ENCODE measurements at regions not wholly inside any gene's neighbourhood (a gene's known extent, or its start where the extent isn't known, plus 50 kb on each side); places are given as distances from the start of the nearest gene placed in this dataset.

GRCh38 chr6:14999106-14999505 lies 246.8 kb upstream of the JARID2 start:
- intact Hi-C loops (cut with DNase I; ENCODE audit: low total_unique reads), result no loop called here
- Histone ChIP-seq H3K27me3 (no peaks in the 10 kb centered on the region), H3K36me3 (ENCODE audit: low read depth, missing control alignments) (no peaks in the 10 kb centered on the region), H3K9me3 (no peaks in the 10 kb centered on the region), H3K4me3 (no peak overlapping the region), H3K27ac (no peak overlapping the region), H3K4me1 (no peaks in the 10 kb centered on the region)
- DNase-seq, result no peak
- WGBS, 2 donors, result 76 to 90% methylated on average over 5 of the region's 5 CpGs
- TF ChIP-seq POLR2A (IDR thresholded peaks at IDR 0.05), result no peak
- TF ChIP-seq, protein P1, sequence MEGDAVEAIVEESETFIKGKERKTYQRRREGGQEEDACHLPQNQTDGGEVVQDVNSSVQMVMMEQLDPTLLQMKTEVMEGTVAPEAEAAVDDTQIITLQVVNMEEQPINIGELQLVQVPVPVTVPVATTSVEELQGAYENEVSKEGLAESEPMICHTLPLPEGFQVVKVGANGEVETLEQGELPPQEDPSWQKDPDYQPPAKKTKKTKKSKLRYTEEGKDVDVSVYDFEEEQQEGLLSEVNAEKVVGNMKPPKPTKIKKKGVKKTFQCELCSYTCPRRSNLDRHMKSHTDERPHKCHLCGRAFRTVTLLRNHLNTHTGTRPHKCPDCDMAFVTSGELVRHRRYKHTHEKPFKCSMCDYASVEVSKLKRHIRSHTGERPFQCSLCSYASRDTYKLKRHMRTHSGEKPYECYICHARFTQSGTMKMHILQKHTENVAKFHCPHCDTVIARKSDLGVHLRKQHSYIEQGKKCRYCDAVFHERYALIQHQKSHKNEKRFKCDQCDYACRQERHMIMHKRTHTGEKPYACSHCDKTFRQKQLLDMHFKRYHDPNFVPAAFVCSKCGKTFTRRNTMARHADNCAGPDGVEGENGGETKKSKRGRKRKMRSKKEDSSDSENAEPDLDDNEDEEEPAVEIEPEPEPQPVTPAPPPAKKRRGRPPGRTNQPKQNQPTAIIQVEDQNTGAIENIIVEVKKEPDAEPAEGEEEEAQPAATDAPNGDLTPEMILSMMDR (IDR thresholded peaks at IDR 0.05), result no peak

DNA sequence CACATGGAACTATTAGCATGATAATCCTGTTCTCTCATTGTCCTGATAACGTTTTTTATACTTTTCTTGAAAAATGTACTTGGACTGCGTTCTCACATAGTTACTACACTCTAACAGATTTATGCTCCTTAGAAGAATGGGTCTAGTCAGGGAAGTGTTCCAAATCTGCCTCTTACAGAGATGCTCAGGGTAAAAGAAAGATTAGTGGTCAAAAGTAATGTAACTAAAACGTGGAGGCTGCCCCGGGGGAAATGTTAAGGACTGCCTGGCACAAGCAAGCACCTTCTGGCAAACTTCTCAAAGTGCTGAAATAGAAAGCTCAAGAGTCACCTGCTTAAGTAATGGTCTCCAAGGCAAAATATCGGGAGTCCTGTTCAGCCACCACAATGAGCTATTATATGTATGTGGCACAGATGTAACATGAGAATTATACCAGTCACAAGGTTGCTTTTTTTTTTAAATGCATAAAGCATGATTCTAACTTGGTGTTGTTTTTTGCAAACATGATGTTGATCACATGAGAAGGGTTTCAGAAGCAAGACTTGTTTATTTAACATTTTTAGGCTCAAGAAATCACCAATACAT lies 244.5 kb upstream of the JARID2 start:
- Histone ChIP-seq H3K4me3 (no peak overlapping the region), H3K36me3 (ENCODE audit: low read depth, missing control alignments) (no peaks in the 10 kb centered on the region), H3K9me3 (no peaks in the 10 kb centered on the region), H3K4me1 (no peaks in the 10 kb centered on the region), H3K27ac (no peak overlapping the region), H3K27me3 (no peaks in the 10 kb centered on the region)
- TF ChIP-seq, protein P1 (IDR thresholded peaks at IDR 0.05), result no peak
- no peak for TF ChIP-seq POLR2A (IDR thresholded peaks at IDR 0.05)
- DNase-seq, result no peak
- WGBS, 2 donors, result 38 to 60% methylated on average over 5 of the region's 5 CpGs
- intact Hi-C loops (cut with DNase I; ENCODE audit: low total_unique reads), result no loop called here

GRCh38 chr6:15008269-15008668 lies 237.6 kb upstream of the JARID2 start:
- Histone ChIP-seq H3K36me3 (ENCODE audit: low read depth, missing control alignments) (no peaks in the 10 kb centered on the region), H3K4me3 (no peak overlapping the region), H3K27ac (no peak overlapping the region), H3K9me3 (no peaks in the 10 kb centered on the region), H3K4me1 (no peaks in the 10 kb centered on the region), H3K27me3 (no peaks in the 10 kb centered on the region)
- TF ChIP-seq, protein P1 (IDR thresholded peaks at IDR 0.05), result no peak
- no peak for TF ChIP-seq POLR2A (IDR thresholded peaks at IDR 0.05)
- intact Hi-C loops (cut with DNase I; ENCODE audit: low total_unique reads), result no loop called here
- no peak for DNase-seq

- TF ChIP-seq, protein P1 (IDR thresholded peaks at IDR 0.05), result no peak
- no peak for TF ChIP-seq POLR2A (IDR thresholded peaks at IDR 0.05)
- Histone ChIP-seq H3K27ac (no peak overlapping the region), H3K27me3 (no peaks in the 10 kb centered on the region), H3K4me3 (no peak overlapping the region), H3K4me1 (peaks cover 9% of the 10 kb centered on the region), H3K9me3 (no peaks in the 10 kb centered on the region), H3K36me3 (ENCODE audit: low read depth, missing control alignments) (no peaks in the 10 kb centered on the region)
- intact Hi-C loops (cut with DNase I; ENCODE audit: low total_unique reads), result no loop called here
- no peak for DNase-seq
- WGBS, 2 donors, result 86 to 94% methylated on average over 1 of the region's 1 CpG
Observed at GRCh38 chr6:15014958-15015357, 230.9 kb upstream of the JARID2 start.

DNA sequence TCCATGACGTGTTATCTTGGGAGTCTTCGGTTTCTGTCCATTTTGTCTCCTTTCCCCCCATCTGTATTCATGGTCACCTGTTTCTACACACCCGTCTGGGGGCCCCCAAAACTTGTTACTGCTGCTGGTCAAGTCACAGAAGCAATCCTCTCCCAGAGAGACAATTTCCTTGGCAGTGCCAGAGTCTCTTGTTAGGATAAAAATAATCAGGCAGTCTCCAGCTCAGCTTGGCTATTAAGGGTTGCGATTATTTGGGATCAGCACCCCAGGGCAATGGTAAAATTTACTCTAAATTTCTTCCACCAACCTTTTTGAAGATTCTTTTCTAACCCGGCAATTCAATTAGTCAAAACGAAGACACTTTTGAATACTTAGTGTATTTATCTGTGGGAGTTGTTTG lies 229.1 kb upstream of the JARID2 start:
- DNase-seq, result no peak
- 50 to 53% methylated on average over 6 of the region's 6 CpGs for WGBS, 2 donors
- no peaks in the 10 kb centered on the region for H3K27me3 ChIP-seq
- H3K27ac ChIP-seq, result no peak overlapping the region
- H3K4me1 ChIP-seq, result peaks cover 9% of the 10 kb centered on the region
- intact Hi-C loops (cut with DNase I; ENCODE audit: low total_unique reads), result no loop called here
- H3K9me3 ChIP-seq, result no peaks in the 10 kb centered on the region
- no peak overlapping the region for H3K4me3 ChIP-seq
- H3K36me3 ChIP-seq (ENCODE audit: low read depth, missing control alignments), result no peaks in the 10 kb centered on the region
- TF ChIP-seq, protein P1 (IDR thresholded peaks at IDR 0.05), result no peak
- no peak for TF ChIP-seq POLR2A (IDR thresholded peaks at IDR 0.05)
